Stimulated activated CD4-positive, alpha-beta T cell treated with anti-CD3 and anti-CD28 coated beads, Interleukin-12 subunit alpha, Interleukin-12 subunit beta, amount 100 ng/mL, for 4 hours (primary cell): ENCODE measurements at regions not wholly inside any gene's neighbourhood (a gene's known extent, or its start where the extent isn't known, plus 50 kb on each side); places are given as distances from the start of the nearest gene placed in this dataset.
"Not testable (repeated sequence)": the region's sequence is repeated elsewhere in the genome, so short reads cannot be mapped to it uniquely, and the experiment has no call there.

Experiments
- DNase-seq: peaks from one replicate; pipeline ENCODE4 v3.0.0-alpha.2; 2020

- no peak for DNase-seq
These were observed 155.7 kb upstream of the SH3BP4 start for GRCh38 chr2:234796045-234796591.

GRCh38 chr2:234795272-234795920 lies 156.4 kb upstream of the SH3BP4 start:
- DNase-seq: no peak

- DNase-seq: no peak
These were observed 157.0 kb upstream of the SH3BP4 start for GRCh38 chr2:234794866-234795265.

GRCh38 chr2:234793212-234793785 lies 158.5 kb upstream of the SH3BP4 start:
- DNase-seq: no peak

GRCh38 chr2:234792621-234793022 lies 159.2 kb upstream of the SH3BP4 start:
- DNase-seq: no peak

- DNase-seq: not testable (repeated sequence)
These were observed 159.7 kb upstream of the SH3BP4 start for GRCh38 chr2:234792096-234792495.

GRCh38 chr2:234790380-234790779 lies 161.4 kb upstream of the SH3BP4 start:
- DNase-seq: no peak

- no peak for DNase-seq
These were observed 162.1 kb upstream of the SH3BP4 start for GRCh38 chr2:234789556-234790325.

GRCh38 chr2:234788841-234789240 lies 163.0 kb upstream of the SH3BP4 start:
- no peak for DNase-seq

GRCh38 chr2:234788381-234788780 lies 163.4 kb upstream of the SH3BP4 start:
- DNase-seq: no peak

- no peak for DNase-seq
These were observed 164.7 kb upstream of the SH3BP4 start for GRCh38 chr2:234787114-234787513.

- no peak for DNase-seq
These were observed 177.9 kb upstream of the SH3BP4 start for GRCh38 chr2:234773764-234774409.

- no peak for DNase-seq
These were observed 178.7 kb upstream of the SH3BP4 start for GRCh38 chr2:234773129-234773528.

- no peak for DNase-seq
These were observed 179.1 kb upstream of the SH3BP4 start for GRCh38 chr2:234772733-234773060.

- DNase-seq: no peak
These were observed 179.7 kb upstream of the SH3BP4 start for GRCh38 chr2:234771980-234772732.

GRCh38 chr2:234771176-234771575 lies 180.6 kb upstream of the SH3BP4 start:
- no peak for DNase-seq

- no peak for DNase-seq
These were observed 181.1 kb upstream of the SH3BP4 start for GRCh38 chr2:234770715-234771141.

- no peak for DNase-seq
These were observed 181.7 kb upstream of the SH3BP4 start for GRCh38 chr2:234770031-234770506.

- DNase-seq: no peak
These were observed 183.1 kb upstream of the SH3BP4 start for GRCh38 chr2:234768608-234769196.

- no peak for DNase-seq
These were observed 186.5 kb upstream of the SH3BP4 start for GRCh38 chr2:234765279-234765678.

GRCh38 chr2:234764372-234764771 lies 187.4 kb upstream of the SH3BP4 start:
- DNase-seq: no peak
